ENCODE measurements at regions not wholly inside any gene's neighbourhood (a gene's known extent, or its start where the extent isn't known, plus 50 kb on each side); places are given as distances from the start of the nearest gene placed in this dataset.

- no peaks in the 10 kb centered on the region for H3K4me1 ChIP-seq (ENCODE audit: control insufficient read depth, insufficient read depth, low read length)
- intact Hi-C loops (cut with micrococcal nuclease) (no loop called here), in situ Hi-C loops (cut with MboI; ENCODE audit: low sequenced_read_pairs) (no loop called here), dilution Hi-C loops (cut with HindIII; ENCODE audit: low sequenced_read_pairs, unreplicated experiment) (no loop called here)
- ATAC-seq (ENCODE audit: low read depth) (no peak), DNase-seq (no peak)
- no peak overlapping the region for H3K9ac ChIP-seq (ENCODE audit: low read depth, low read length)
- 0 out of 2 replicates have a peak, but pooled peaks cover 1% of the 10 kb centered on the region for H3K9me3 ChIP-seq (ENCODE audit: control insufficient read depth, insufficient read depth, low read length)
- H3K4me2 ChIP-seq (ENCODE audit: low read depth, low read length): no peak overlapping the region
- H2BK15ac ChIP-seq (ENCODE audit: low read depth, low read length): no peak overlapping the region
- CTCF ChIA-PET: no interaction called here
- POLR2A ChIA-PET (ENCODE audit: unreplicated experiment): no interaction called here
- no peak overlapping the region for H3K14ac ChIP-seq (replicated peaks; ENCODE audit: low read depth, low read length)
- no peaks in the 10 kb centered on the region for H4K20me1 ChIP-seq (ENCODE audit: insufficient read depth, low read length)
- no peak overlapping the region for H3K27ac ChIP-seq (ENCODE audit: insufficient read depth, low read length)
- H3K18ac ChIP-seq (ENCODE audit: low read depth, low read length): no peak overlapping the region
- no peaks in the 10 kb centered on the region for H3K27me3 ChIP-seq (ENCODE audit: control insufficient read depth, insufficient read depth, low read length)
- no peaks in the 10 kb centered on the region for H3K79me1 ChIP-seq (ENCODE audit: low read depth in 1 of 2, low read length in 2 of 2)
- H4K8ac ChIP-seq (ENCODE audit: low read depth in 2 of 2, low read length in 2 of 2): no peak overlapping the region
- H2AK9ac ChIP-seq (replicated peaks; ENCODE audit: low read depth, low read length, poor library complexity): no peak overlapping the region
- no peak overlapping the region for H3K4me3 ChIP-seq (ENCODE audit: insufficient read depth, low read depth, low read length)
- H3K4ac ChIP-seq (ENCODE audit: low read depth, low read length): no peak overlapping the region
- H3K56ac ChIP-seq (ENCODE audit: extremely low read depth, insufficient read depth, low read length): no peak overlapping the region
- no peak overlapping the region for H2BK5ac ChIP-seq (ENCODE audit: low read depth, low read length, poor library complexity, severe bottlenecking)
- no peak overlapping the region for H3K23ac ChIP-seq (ENCODE audit: low read depth, low read length)
- BruUV-seq (replicated peaks): no TSS peak
- H2AFZ ChIP-seq (replicated peaks; ENCODE audit: low read length, poor library complexity): no peak overlapping the region
- no peak overlapping the region for H2AK5ac ChIP-seq (ENCODE audit: low read depth, low read length)
- H2BK20ac ChIP-seq (ENCODE audit: low read depth, low read length): no peak overlapping the region
- no peak for TF ChIP-seq RAD21 (IDR thresholded peaks at IDR 0.05; ENCODE audit: low read length)
- TF ChIP-seq MAFK (IDR thresholded peaks at IDR 0.05; ENCODE audit: low read depth, low read length): no peak
- TF ChIP-seq BHLHE40 (IDR thresholded peaks at IDR 0.05; ENCODE audit: low read depth, low read length): no peak
- H2BK120ac ChIP-seq (ENCODE audit: low read depth, low read length): no peak overlapping the region
- H4K5ac ChIP-seq (ENCODE audit: low read depth, low read length): no peak overlapping the region
- H3K36me3 ChIP-seq (ENCODE audit: control insufficient read depth, insufficient read depth, low read length): no peaks in the 10 kb centered on the region
- no peaks in the 10 kb centered on the region for H3K9me1 ChIP-seq (ENCODE audit: insufficient read depth, low read length)
- no CpG with 5 or more reads among the region's 2 CpGs for whole genome bisulfite sequencing, 2 experiments (ENCODE audit: extremely low coverage in 2 of 2, insufficient read length in 1 of 2)
- no peak overlapping the region for H4K91ac ChIP-seq (ENCODE audit: insufficient read depth, low read depth, low read length)
Measured at GRCh38 chr7:145957160-145957890, 159.3 kb upstream of the CNTNAP2 start.

Measured in IMR-90 (cell line).